Osteoblast (primary cell): ENCODE measurements at regions not wholly inside any gene's neighbourhood (a gene's known extent, or its start where the extent isn't known, plus 50 kb on each side); places are given as distances from the start of the nearest gene placed in this dataset.

Experiments
- DNase-seq: peaks from one replicate; pipeline ENCODE4 v3.0.0; 2011; ENCODE audit warnings: low spot score, mixed read lengths; ENCODE audit not compliant: insufficient read length; ENCODE audit errors: missing footprints
- H2AFZ ChIP-seq: 2 replicates; pipeline ENCODE4 v1.6.0; 2011; ENCODE audit warnings: mild to moderate bottlenecking, low read length
- H3K27ac ChIP-seq: 2 replicates; pipeline ENCODE4 v1.5.1; 2011; ENCODE audit warnings: mild to moderate bottlenecking, low read depth, low read length, moderate library complexity
- H3K27me3 ChIP-seq: 2 replicates; pipeline ENCODE4 v1.6.0; 2012; ENCODE audit warnings: mild to moderate bottlenecking, control low read depth, inconsistent platforms, low read length, moderate library complexity; ENCODE audit not compliant: insufficient read depth
- H3K36me3 ChIP-seq: 2 replicates; pipeline ENCODE4 v1.5.1; 2011; ENCODE audit warnings: mild to moderate bottlenecking, low read length, control low read depth, moderate library complexity; ENCODE audit not compliant: insufficient read depth
- H3K4me1 ChIP-seq: 2 replicates; pipeline ENCODE4 v1.5.1; 2011; ENCODE audit warnings: mild to moderate bottlenecking, low read length, control low read depth, moderate library complexity; ENCODE audit not compliant: insufficient read depth
- H3K4me2 ChIP-seq: 2 replicates; pipeline ENCODE4 v1.6.0; 2011; ENCODE audit warnings: mild to moderate bottlenecking, low read length; ENCODE audit not compliant: insufficient read depth
- H3K4me3 ChIP-seq: fragments of 200-600 bp; sonication (generic); 3 replicates; pipeline ENCODE4 v1.5.1; 2012; ENCODE audit warnings: mild to moderate bottlenecking, low read length, inconsistent platforms; ENCODE audit not compliant: insufficient read depth
- H3K79me2 ChIP-seq: 2 replicates; pipeline ENCODE4 v1.6.0; 2012; ENCODE audit warnings: mild to moderate bottlenecking, low read length, control low read depth, inconsistent platforms; ENCODE audit not compliant: insufficient read depth
- H3K9me3 ChIP-seq: 2 replicates; pipeline ENCODE4 v1.5.1; 2011; ENCODE audit warnings: low read depth, low read length, control low read depth
- H4K20me1 ChIP-seq: 2 replicates; pipeline ENCODE4 v1.6.0; 2012; ENCODE audit warnings: mild to moderate bottlenecking, low read length, control low read depth; ENCODE audit not compliant: insufficient read depth
- CTCF ChIP-seq: IDR thresholded peaks from 2 replicates; pipeline ENCODE4 v1.5.1; 2011; ENCODE audit warnings: mild to moderate bottlenecking, low read depth, low read length, moderate library complexity; ENCODE audit errors: extremely low read depth

DNA sequence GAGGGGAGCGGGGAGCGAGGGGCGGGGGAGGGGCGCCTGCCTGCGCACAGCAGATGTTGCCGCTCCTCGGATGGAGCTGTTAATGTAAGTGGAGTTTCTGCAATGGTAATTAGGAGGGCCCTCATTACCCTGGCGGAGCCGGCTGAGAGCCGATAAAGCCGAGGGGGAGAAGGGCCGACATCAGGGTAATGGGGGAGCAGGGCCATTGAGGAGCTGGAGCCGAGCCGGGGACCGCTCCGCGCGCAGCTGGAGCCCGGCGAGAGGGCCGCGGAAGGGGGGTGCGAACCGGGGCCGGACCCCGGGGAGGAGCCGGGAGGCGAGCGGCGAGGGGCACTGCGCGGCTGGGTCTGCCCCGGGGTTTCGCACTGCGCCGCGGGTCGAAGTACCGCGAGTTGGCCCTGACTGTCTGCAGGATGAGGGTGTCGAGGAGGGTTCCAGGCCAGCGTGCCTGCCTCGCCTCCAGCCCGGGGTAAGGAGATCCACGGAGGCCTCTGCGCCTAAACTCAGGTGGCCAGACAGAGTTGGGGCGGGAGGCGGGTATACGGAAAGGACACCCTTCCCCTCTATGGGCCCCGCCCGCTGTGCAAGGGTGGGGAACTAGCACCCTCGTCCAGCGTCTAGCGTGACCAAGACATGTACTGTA, 55.0 kb upstream of the LBX1 start:
- Histone ChIP-seq H2AFZ (no peak overlapping the region), H3K79me2 (no peaks in the 10 kb centered on the region), H3K4me3 (no peak overlapping the region), H3K36me3 (no peaks in the 10 kb centered on the region), H3K27ac (no peak overlapping the region), H3K4me2 (no peak overlapping the region), H4K20me1 (no peaks in the 10 kb centered on the region), H3K4me1 (no peaks in the 10 kb centered on the region), H3K9me3 (no peaks in the 10 kb centered on the region), H3K27me3 (peaks cover 56% of the 10 kb centered on the region)
- peak; percentile 72 for DNase-seq
- TF ChIP-seq CTCF, result no peak

DNA sequence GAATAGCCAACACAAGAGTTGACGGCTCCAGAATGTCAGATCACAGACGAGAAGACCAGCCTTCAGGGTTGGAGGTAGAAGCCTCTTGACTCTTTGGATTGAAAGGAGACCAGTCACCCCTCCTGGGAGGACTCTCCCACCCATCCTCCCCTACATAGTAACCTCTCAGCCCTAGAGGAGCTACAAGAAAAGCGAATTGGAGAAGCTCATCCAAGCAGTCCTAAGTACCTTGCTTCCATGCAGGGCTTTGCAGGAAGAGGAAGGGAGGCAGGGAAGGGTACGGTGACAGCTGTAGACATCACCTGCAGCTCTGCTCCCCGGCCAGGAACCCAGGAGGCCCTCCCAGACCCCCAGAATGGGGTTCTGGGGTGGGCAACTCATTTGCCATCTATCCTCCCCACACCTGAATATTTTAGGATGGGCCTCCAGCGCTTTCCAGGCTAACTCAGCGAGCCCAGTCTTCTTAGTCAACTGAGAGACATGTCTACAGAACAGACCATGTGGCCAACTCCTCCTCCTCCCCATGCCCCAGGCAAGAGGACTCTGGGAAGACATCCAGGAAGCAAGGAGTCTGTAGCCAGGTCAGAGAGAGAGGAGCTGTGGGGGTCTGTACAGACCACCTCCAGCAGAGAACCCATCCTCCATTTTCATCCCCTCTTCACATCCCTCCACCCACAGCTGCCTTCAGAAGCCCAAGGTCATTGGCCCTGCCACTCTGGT, 55.6 kb upstream of the LBX1 start:
- Histone ChIP-seq H3K4me1 (no peaks in the 10 kb centered on the region), H3K27me3 (peaks cover 63% of the 10 kb centered on the region), H3K4me3 (no peak overlapping the region), H3K79me2 (no peaks in the 10 kb centered on the region), H2AFZ (no peak overlapping the region), H3K4me2 (no peak overlapping the region), H3K27ac (no peak overlapping the region), H3K36me3 (no peaks in the 10 kb centered on the region), H4K20me1 (no peaks in the 10 kb centered on the region), H3K9me3 (no peaks in the 10 kb centered on the region)
- peak; percentile 77 for DNase-seq
- no peak for TF ChIP-seq CTCF

- H3K4me3 ChIP-seq, result no peak overlapping the region
- DNase-seq, result peak; percentile 68
- no peaks in the 10 kb centered on the region for H3K9me3 ChIP-seq
- no peaks in the 10 kb centered on the region for H3K79me2 ChIP-seq
- no peaks in the 10 kb centered on the region for H4K20me1 ChIP-seq
- peaks cover 70% of the 10 kb centered on the region for H3K27me3 ChIP-seq
- no peak overlapping the region for H3K27ac ChIP-seq
- H3K36me3 ChIP-seq, result no peaks in the 10 kb centered on the region
- H3K4me1 ChIP-seq, result no peaks in the 10 kb centered on the region
- no peak overlapping the region for H2AFZ ChIP-seq
- H3K4me2 ChIP-seq, result no peak overlapping the region
- no peak for TF ChIP-seq CTCF
Measured at GRCh38 chr10:101285519-101286070, 56.3 kb upstream of the LBX1 start.
